ENCODE measurements at regions not wholly inside any gene's neighbourhood (a gene's known extent, or its start where the extent isn't known, plus 50 kb on each side); places are given as distances from the start of the nearest gene placed in this dataset.
"Not testable (repeated sequence)": the region's sequence is repeated elsewhere in the genome, so short reads cannot be mapped to it uniquely, and the experiment has no call there.

GRCh38 chr16:29270923-29271322 lies 135.6 kb downstream of the NPIPB11 start:
- not testable (repeated sequence) for H3K4me3 ChIP-seq (replicated peaks; ENCODE audit: low read depth, low read length); DNase-seq (ENCODE audit: extremely low read depth, insufficient read length); H3K36me3 ChIP-seq (ENCODE audit: control insufficient read depth, insufficient read depth, low read length); H3K27me3 ChIP-seq (replicated peaks; ENCODE audit: control insufficient read depth, insufficient read depth, low read length)

GRCh38 chr16:29270033-29270432 lies 136.5 kb downstream of the NPIPB11 start:
- H3K36me3 ChIP-seq (ENCODE audit: control insufficient read depth, insufficient read depth, low read length); H3K27me3 ChIP-seq (replicated peaks; ENCODE audit: control insufficient read depth, insufficient read depth, low read length); H3K4me3 ChIP-seq (replicated peaks; ENCODE audit: low read depth, low read length); DNase-seq (ENCODE audit: extremely low read depth, insufficient read length): not testable (repeated sequence)

GRCh38 chr16:29269192-29269811 lies 137.2 kb downstream of the NPIPB11 start:
- H3K36me3 ChIP-seq (ENCODE audit: control insufficient read depth, insufficient read depth, low read length); H3K4me3 ChIP-seq (replicated peaks; ENCODE audit: low read depth, low read length); H3K27me3 ChIP-seq (replicated peaks; ENCODE audit: control insufficient read depth, insufficient read depth, low read length); DNase-seq (ENCODE audit: extremely low read depth, insufficient read length): not testable (repeated sequence)

- not testable (repeated sequence) for H3K27me3 ChIP-seq (replicated peaks; ENCODE audit: control insufficient read depth, insufficient read depth, low read length); DNase-seq (ENCODE audit: extremely low read depth, insufficient read length); H3K4me3 ChIP-seq (replicated peaks; ENCODE audit: low read depth, low read length); H3K36me3 ChIP-seq (ENCODE audit: control insufficient read depth, insufficient read depth, low read length)
Measured at GRCh38 chr16:29268785-29269191, 137.7 kb downstream of the NPIPB11 start.

GRCh38 chr16:29268348-29268747 lies 138.2 kb downstream of the NPIPB11 start:
- not testable (repeated sequence) for H3K36me3 ChIP-seq (ENCODE audit: control insufficient read depth, insufficient read depth, low read length); H3K27me3 ChIP-seq (replicated peaks; ENCODE audit: control insufficient read depth, insufficient read depth, low read length)

GRCh38 chr16:29267891-29268290 lies 138.6 kb downstream of the NPIPB11 start:
- H3K4me3 ChIP-seq (replicated peaks; ENCODE audit: low read depth, low read length); H3K36me3 ChIP-seq (ENCODE audit: control insufficient read depth, insufficient read depth, low read length); H3K27me3 ChIP-seq (replicated peaks; ENCODE audit: control insufficient read depth, insufficient read depth, low read length); DNase-seq (ENCODE audit: extremely low read depth, insufficient read length): not testable (repeated sequence)

More at GRCh38 chr16:29268348-29268747, 138.2 kb downstream of the NPIPB11 start:
- not testable (repeated sequence) for DNase-seq (ENCODE audit: extremely low read depth, insufficient read length); H3K4me3 ChIP-seq (replicated peaks; ENCODE audit: low read depth, low read length)

- H3K36me3 ChIP-seq (ENCODE audit: control insufficient read depth, insufficient read depth, low read length); DNase-seq (ENCODE audit: extremely low read depth, insufficient read length); H3K4me3 ChIP-seq (replicated peaks; ENCODE audit: low read depth, low read length); H3K27me3 ChIP-seq (replicated peaks; ENCODE audit: control insufficient read depth, insufficient read depth, low read length): not testable (repeated sequence)
Measured at GRCh38 chr16:29267055-29267619, 139.4 kb downstream of the NPIPB11 start.

- H3K27me3 ChIP-seq (replicated peaks; ENCODE audit: control insufficient read depth, insufficient read depth, low read length); H3K36me3 ChIP-seq (ENCODE audit: control insufficient read depth, insufficient read depth, low read length); H3K4me3 ChIP-seq (replicated peaks; ENCODE audit: low read depth, low read length); DNase-seq (ENCODE audit: extremely low read depth, insufficient read length): not testable (repeated sequence)
Measured at GRCh38 chr16:29266612-29267011, 139.9 kb downstream of the NPIPB11 start.

GRCh38 chr16:29265255-29265853 lies 141.2 kb downstream of the NPIPB11 start:
- not testable (repeated sequence) for H3K27me3 ChIP-seq (replicated peaks; ENCODE audit: control insufficient read depth, insufficient read depth, low read length); H3K36me3 ChIP-seq (ENCODE audit: control insufficient read depth, insufficient read depth, low read length); H3K4me3 ChIP-seq (replicated peaks; ENCODE audit: low read depth, low read length); DNase-seq (ENCODE audit: extremely low read depth, insufficient read length)

GRCh38 chr16:29264080-29264837 lies 142.3 kb downstream of the NPIPB11 start:
- H3K36me3 ChIP-seq (ENCODE audit: control insufficient read depth, insufficient read depth, low read length); DNase-seq (ENCODE audit: extremely low read depth, insufficient read length); H3K27me3 ChIP-seq (replicated peaks; ENCODE audit: control insufficient read depth, insufficient read depth, low read length); H3K4me3 ChIP-seq (replicated peaks; ENCODE audit: low read depth, low read length): not testable (repeated sequence)

GRCh38 chr16:29262725-29263124 lies 143.8 kb downstream of the NPIPB11 start:
- not testable (repeated sequence) for H3K27me3 ChIP-seq (replicated peaks; ENCODE audit: control insufficient read depth, insufficient read depth, low read length); H3K36me3 ChIP-seq (ENCODE audit: control insufficient read depth, insufficient read depth, low read length); H3K4me3 ChIP-seq (replicated peaks; ENCODE audit: low read depth, low read length); DNase-seq (ENCODE audit: extremely low read depth, insufficient read length)

GRCh38 chr16:29261427-29262248 lies 144.9 kb downstream of the NPIPB11 start:
- H3K27me3 ChIP-seq (replicated peaks; ENCODE audit: control insufficient read depth, insufficient read depth, low read length); H3K4me3 ChIP-seq (replicated peaks; ENCODE audit: low read depth, low read length); H3K36me3 ChIP-seq (ENCODE audit: control insufficient read depth, insufficient read depth, low read length); DNase-seq (ENCODE audit: extremely low read depth, insufficient read length): not testable (repeated sequence)

GRCh38 chr16:29260683-29261426 lies 145.7 kb downstream of the NPIPB11 start:
- H3K4me3 ChIP-seq (replicated peaks; ENCODE audit: low read depth, low read length); H3K36me3 ChIP-seq (ENCODE audit: control insufficient read depth, insufficient read depth, low read length); H3K27me3 ChIP-seq (replicated peaks; ENCODE audit: control insufficient read depth, insufficient read depth, low read length); DNase-seq (ENCODE audit: extremely low read depth, insufficient read length): not testable (repeated sequence)
